OCI-LY3 (cell line): ENCODE measurements at regions not wholly inside any gene's neighbourhood (a gene's known extent, or its start where the extent isn't known, plus 50 kb on each side); places are given as distances from the start of the nearest gene placed in this dataset.
"Not testable (repeated sequence)": the region's sequence is repeated elsewhere in the genome, so short reads cannot be mapped to it uniquely, and the experiment has no call there.

Experiments used
- CTCF ChIP-seq: fragments of 200-600, 300-600 bp; sonication (generic); IDR thresholded peaks from 2 replicates; pipeline ENCODE4 v1.5.1; 2014; ENCODE audit warnings: antibody characterized with exemption, low read length, low read depth
- EZH2phosphoT487 ChIP-seq: fragments of 200-600 bp; shearing (Covaris generic); IDR thresholded peaks from 2 replicates; pipeline ENCODE4 v1.6.1; 2018; ENCODE audit warnings: antibody characterized with exemption, mixed run types, low read depth

GRCh38 chr16:22603744-22604143 is 93.1 kb downstream of the NPIPB5 start:
- TF ChIP-seq CTCF, EZH2phosphoT487: not testable (repeated sequence)
